ENCODE measurements at regions not wholly inside any gene's neighbourhood (a gene's known extent, or its start where the extent isn't known, plus 50 kb on each side); places are given as distances from the start of the nearest gene placed in this dataset.

- TF ChIP-seq CTCF (IDR thresholded peaks at IDR 0.05; ENCODE audit: control extremely low read depth, extremely low read depth, low read depth, missing control alignments): no peak
- DNase-seq (ENCODE audit: extremely low spot score): no peak
- CTCF ChIA-PET: no interaction called here
- POLR2A ChIA-PET: no interaction called here
Observed at GRCh38 chr18:77329651-77330050, 80.0 kb downstream of the GALR1 start.

- CTCF ChIA-PET: no interaction called here
- POLR2A ChIA-PET: no interaction called here
- TF ChIP-seq CTCF (IDR thresholded peaks at IDR 0.05; ENCODE audit: control extremely low read depth, extremely low read depth, low read depth, missing control alignments): no peak
- no peak for DNase-seq (ENCODE audit: extremely low spot score)
Observed at GRCh38 chr18:77334876-77335275, 85.2 kb downstream of the GALR1 start.

GRCh38 chr18:77337604-77338003 is 88.0 kb downstream of the GALR1 start:
- TF ChIP-seq CTCF (IDR thresholded peaks at IDR 0.05; ENCODE audit: control extremely low read depth, extremely low read depth, low read depth, missing control alignments): no peak
- ChIA-PET CTCF (no interaction called here), POLR2A (no interaction called here)
- DNase-seq (ENCODE audit: extremely low spot score): no peak

GRCh38 chr18:77339093-77339492 is 89.4 kb downstream of the GALR1 start:
- no peak for DNase-seq (ENCODE audit: extremely low spot score)
- ChIA-PET CTCF (no interaction called here), POLR2A (no interaction called here)
- TF ChIP-seq CTCF (IDR thresholded peaks at IDR 0.05; ENCODE audit: control extremely low read depth, extremely low read depth, low read depth, missing control alignments): no peak

GRCh38 chr18:77339623-77340022 is 90.0 kb downstream of the GALR1 start:
- ChIA-PET CTCF (interaction anchor here (1.0 kb wide), 1 partner anchor 11 kb away, joined by 4 read pairs; no protein-coding TSS in a partner anchor), POLR2A (no interaction called here)
- DNase-seq (ENCODE audit: extremely low spot score): no peak
- TF ChIP-seq CTCF (IDR thresholded peaks at IDR 0.05; ENCODE audit: control extremely low read depth, extremely low read depth, low read depth, missing control alignments): no peak

- TF ChIP-seq CTCF (IDR thresholded peaks at IDR 0.05; ENCODE audit: control extremely low read depth, extremely low read depth, low read depth, missing control alignments): no peak
- no peak for DNase-seq (ENCODE audit: extremely low spot score)
- POLR2A ChIA-PET: no interaction called here
- CTCF ChIA-PET: interaction anchor here (1.0 to 1.3 kb wide), 2 partner anchors 9 to 10 kb away, joined by 3 to 4 read pairs; no protein-coding TSS in a partner anchor
Observed at GRCh38 chr18:77340815-77341214, 91.2 kb downstream of the GALR1 start.

Measured in GM10248 (cell line).